ENCODE measurements at regions not wholly inside any gene's neighbourhood (a gene's known extent, or its start where the extent isn't known, plus 50 kb on each side); places are given as distances from the start of the nearest gene placed in this dataset.
"Not testable (repeated sequence)": the region's sequence is repeated elsewhere in the genome, so short reads cannot be mapped to it uniquely, and the experiment has no call there.

DNA sequence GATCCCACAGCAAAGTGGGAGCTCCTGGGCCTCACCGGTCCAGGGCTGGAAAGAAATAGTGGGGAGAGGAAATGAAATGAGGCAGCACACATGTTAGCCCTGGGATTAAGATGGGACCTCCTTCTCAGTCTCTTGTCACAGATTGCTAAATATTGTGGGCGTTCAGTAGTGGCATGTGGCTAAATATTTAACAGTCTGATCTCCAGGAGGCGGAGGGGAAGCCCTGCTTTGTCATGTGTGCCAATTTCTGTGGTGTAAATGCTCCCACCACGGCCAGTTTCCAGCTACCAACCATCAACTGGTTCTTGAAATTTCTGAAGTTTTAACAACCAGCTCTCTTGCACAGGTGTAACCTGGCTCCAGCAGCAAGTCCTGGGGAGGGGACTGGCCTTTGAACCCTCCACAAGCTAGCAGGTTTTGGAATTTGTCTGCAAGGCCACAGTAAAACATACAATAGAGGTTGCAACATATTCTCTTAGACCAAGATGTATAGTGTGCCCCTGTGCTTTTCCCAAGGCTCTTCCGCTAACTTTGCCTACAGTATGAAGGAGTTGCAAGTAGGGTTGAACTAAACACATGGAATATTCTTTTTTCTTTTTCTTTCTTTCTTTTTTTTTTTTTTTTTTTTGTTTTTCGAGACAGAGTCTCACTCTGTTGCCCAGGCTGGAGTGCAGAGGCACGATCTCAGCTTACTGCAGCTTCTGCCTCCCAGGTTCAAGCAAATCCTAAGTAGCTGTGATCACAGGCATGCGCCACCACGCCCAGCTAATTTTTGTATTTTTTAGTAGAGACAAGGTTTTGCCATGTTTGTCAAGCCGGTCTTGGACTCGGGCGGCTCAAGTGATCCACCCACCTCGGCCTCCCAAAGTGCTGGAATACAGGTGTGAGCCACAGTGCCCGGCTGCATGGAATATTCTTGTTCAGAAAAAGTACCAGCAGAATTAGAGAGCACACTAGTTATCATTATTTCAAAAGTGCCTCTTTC lies 103.1 kb upstream of the PCBD1 start:
- DNase-seq = no peak

DNA sequence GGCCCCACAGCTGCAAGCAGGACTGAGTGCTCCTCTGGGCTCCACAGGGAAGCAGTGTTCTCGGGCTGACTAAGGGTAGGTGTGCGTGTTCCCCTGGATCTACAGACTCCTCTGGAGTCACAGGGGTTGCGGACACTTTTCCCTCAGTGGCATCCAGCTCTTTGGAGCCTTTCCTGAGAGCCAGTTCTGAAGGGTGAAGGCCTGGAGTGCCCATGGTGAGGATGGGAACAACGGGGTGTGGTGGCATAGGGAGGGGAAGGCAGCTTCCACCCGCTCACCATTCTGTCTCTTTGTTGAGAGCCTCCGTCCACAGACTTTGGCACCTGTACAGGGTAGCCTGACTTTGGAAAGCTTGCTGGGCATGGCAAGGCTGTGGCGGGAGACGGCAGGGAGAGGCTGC lies 104.1 kb upstream of the PCBD1 start:
- DNase-seq = no peak

DNA sequence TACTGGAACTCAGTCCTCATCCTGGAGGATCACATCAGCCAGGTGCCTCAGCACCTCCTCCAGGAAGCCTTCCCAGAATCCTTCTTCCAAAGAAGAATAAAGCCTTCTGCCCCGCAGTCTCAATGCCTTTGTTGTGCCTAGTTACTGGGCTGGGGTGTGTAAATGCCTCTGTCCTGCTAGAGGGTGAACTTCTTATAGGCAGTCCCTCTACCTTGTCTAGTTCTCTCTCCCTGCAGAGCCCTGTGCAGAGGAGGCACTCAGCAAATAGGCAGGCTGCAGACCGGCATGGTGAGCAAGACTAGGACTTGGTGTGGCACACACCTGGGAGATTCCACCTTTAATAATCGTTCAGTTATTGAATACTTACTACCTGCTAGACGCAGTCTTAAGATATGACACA lies 104.7 kb upstream of the PCBD1 start:
- DNase-seq = no peak

DNA sequence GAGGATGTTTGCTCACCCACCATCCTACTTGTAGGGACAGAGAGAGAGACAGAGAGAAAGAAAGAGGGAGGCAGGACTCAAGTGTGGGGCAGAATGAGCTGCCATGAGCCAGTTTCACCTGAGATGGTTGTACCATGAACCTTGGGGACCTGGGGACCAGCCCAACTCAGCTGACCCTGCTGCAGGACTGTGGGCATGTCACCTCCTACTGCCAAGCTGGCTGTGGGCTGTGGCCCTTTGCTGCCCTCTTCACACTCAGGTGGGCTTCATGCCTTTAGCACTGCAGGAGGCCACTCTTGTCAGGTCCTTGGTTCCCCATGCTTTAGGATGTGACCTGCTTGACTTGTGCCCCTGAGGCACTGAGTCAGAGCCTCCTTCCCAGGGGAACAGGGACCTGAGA lies 108.2 kb upstream of the PCBD1 start:
- no peak for DNase-seq

DNA sequence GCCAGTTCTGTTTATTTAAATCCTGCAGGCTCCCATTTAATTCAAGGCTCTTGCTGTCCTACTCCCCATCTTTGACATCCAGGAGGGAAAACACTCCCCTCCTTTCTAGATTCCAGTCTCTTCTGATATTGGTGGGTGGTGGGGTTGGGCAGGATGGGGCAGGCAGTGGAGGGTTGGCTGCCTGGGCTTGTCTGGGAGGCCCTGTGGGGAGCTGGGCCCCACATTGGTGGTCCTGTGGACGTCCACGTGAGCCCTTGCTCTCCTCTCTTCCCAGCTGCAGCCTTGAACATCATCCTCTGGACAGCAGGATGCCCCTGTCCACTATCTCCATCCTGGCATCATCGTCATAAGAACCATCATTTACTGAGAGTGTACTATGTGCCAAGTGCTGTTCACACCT lies 108.9 kb upstream of the PCBD1 start:
- no peak for DNase-seq

DNA sequence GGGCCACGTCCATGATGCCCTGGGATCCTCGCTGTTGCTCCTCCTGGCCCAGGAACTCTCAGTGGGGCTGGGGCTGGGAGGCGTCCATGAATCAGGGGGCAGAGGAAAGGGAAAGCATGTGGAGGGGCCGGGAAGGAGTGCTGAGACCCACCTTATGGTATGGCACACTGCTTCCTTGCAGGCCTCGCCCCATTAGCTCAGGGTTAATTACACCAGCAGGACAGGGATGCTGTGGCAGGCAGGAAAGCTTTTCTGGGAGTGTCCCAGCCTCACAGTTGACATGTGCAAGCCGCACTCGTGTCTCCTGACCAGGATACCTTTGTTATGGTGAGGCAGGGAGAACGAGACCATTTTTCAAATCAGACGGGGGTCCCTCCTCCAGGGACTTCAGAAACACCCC lies 109.7 kb upstream of the PCBD1 start:
- DNase-seq = no peak

DNA sequence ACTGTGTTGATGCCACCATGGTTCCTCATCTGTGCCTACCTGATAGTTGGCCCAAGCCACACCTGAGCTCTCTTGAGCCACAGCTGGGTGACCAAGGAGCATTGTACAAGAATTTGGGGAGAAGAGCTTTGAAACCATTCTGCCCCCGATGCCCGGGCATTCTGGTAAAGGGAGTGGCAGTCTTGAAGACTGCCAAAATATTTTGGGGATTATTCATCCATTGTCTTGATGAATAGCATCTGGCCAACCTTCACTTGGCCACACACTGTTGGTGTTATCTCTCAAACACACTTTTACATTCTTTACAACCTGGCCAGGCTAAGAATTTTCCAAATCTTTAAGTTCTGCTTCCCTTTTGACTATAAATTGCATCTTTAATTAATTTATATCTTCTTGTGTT lies 113.1 kb upstream of the PCBD1 start:
- no peak for DNase-seq

DNA sequence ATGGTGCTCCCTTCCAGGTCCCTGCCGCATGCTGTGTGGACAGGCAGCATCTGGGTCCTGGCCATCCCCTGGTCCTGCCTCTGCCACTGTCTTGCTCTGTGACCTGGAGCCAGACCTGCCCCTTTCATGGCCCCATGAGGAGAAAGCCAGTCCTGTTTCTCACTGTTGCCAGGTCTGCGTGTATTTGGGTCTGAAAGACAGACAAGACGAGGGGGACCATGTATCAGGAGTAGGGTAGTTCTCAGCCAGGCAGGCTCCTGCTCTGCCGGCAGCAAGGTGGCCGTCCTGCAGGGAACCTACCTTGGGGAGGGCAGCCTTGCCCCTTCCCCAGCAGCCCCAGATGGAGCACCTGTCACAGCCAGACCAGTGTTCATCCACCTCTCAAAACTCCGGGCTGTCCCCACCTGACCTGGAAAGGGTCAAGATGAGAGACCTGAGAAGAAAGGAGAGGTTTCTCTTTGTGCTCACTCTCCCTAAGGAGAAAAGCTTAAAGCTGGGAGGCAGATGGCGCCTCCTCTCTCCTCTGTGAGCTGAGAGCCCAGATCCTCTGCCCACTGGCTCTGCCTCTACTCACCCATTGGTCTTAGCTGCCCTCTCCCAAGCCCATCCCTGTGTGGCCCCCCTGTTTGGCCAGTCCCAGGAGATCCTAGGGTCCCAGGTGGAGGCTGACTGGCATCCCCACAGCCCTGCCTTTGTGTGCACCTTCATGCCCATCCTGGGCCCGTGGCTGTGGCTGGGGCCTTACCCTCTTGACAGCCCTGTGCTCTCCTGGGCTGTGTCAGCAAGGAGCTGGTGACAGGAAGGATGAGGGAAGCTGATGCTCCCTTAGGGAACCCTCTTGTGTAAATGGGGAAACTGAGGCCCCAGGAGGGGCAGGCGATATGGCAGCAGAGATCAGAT lies 116.1 kb upstream of the PCBD1 start:
- DNase-seq = no peak

DNA sequence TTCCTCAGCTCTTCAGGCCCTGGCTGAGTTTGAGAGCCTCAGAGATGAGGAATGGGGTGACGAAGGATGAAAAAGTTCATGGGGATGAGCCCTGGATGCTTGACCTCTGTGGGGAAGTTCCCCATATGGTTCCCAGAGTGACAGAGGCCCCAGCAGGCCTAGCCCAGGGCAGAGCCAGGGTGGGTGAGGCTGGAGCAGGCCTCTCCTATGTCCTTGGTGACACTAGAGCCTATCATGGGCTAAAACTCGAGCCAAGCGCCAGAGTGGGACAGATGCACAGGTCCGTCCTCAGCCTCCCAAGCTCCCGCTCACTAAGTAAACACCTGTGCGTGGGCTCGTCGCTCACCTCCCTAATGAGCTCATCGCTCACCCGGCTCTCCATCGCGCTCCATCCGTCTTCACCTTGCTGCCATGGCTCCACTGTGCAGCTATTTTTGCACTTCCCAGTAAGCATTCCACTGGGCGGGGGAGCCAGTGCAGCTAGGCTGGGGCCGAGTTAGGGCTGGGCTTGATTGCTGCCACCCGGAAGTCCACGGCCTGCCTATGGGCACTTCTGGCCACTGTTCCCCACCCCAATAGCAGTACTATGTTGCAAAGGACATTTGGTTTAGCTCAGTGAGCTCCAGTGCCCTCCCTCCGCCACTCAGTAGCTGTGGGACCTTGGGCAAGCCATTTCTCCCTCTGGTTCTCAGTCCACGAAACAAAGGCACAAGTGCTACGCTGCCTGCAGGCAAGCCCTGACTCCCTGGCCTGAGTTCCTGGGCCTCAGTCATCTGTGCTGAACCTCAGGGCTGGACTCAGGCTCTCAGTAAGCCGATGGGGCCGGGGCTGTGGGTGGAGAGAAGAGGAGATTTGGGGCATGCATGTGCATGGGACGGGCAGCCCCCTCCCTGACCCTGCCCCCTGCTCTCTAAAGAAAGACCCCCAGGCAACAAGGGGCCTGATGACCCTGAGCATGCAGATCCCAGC lies 117.3 kb upstream of the PCBD1 start:
- no peak for DNase-seq

DNA sequence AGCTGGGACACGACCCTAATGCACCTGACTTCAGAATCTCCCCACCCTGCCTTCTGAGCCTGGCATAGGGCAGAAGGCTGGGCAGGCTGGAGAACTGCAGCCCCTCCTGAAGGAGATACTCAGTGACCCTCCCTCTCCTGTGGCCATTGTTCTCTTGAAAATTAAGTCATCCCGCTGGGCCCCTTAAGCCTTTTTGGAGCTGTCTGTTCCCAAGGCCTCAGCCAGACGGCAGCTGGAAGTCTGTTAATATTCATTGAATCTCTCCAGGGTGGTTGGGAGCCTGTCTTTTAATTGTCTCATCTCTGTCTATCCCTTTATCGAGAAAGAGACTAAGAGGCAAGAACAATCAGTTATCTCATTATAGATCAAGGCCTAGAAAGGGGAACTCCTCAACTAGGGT lies 118.1 kb upstream of the PCBD1 start:
- no peak for DNase-seq

DNA sequence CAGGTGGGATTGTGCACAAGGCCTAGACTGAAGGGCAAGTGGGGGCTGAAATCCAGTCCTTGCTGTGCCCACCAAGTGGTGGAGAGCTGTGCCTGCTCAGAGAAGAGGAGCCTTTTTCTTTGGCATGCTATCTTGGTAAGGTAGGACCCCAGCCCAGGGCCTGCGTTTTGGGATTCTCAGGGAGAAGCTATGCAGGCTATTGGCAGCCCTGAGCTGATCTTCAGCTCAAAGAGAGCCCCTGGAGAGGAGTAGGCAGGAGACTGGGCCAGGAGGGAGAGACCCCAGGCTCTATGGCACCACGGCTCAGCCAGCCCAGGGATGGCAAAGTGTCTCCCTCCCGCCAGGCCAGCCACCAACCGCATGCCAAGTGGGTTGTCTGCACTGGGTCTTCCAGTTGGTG lies 119.2 kb upstream of the PCBD1 start:
- DNase-seq = no peak

DNA sequence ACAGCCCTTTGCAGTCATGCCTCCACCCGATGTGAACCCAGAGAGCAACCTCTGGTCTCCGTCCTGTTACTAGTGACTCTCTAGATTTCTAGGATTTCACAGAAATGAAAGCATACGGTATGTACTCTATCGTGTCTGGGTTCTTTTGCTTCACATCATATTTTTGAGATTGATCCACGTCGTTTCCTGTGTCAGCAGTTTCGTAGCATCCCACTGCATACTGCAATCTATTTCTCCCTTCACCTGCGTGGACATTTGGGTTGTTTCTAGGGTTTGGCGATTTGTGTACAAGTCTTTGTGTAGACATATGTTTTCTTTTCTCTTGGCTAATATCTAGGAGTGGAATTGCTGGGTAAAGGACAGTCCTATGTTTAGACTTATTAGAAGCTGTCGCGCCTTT lies 119.8 kb upstream of the PCBD1 start:
- no peak for DNase-seq

DNA sequence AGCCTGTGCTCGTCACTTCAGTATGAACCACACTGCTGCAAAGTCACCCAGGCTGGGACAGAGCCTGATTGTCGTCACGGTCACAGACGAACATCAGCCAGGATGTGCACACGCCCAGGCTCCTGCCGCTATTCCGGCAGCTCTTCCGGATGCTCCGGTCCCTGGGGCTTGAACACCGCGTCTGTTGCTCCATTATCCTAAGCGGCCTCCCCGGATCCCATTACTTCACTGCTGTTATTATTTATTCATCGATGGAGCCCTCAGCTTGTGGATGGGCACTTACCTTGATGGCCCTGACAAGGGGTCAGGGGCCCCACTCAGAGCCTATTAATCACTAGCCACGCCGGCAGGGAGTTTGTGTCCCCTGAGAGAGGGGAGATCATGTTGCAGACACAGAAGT lies 120.8 kb upstream of the PCBD1 start:
- DNase-seq = no peak

DNA sequence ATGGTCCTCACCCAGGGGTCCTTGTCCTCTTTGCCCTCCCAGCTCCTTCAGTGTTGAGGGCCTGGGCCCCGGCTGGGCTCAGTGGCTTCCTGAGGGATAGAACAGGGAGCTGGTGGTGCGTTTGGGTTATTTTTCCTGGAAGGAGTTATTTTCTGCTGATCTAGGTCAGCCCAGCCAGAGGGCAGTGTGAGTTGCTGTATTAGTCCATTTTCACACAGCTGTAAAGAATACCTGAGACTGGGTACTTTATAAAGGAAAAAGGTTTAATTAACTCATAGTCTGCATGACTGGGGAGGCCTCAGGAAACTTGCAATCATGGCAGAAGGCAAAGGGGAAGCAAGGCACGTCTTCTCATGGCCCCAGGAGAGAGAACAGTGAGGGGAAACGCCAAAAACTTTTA lies 122.4 kb upstream of the PCBD1 start:
- DNase-seq = no peak

DNA sequence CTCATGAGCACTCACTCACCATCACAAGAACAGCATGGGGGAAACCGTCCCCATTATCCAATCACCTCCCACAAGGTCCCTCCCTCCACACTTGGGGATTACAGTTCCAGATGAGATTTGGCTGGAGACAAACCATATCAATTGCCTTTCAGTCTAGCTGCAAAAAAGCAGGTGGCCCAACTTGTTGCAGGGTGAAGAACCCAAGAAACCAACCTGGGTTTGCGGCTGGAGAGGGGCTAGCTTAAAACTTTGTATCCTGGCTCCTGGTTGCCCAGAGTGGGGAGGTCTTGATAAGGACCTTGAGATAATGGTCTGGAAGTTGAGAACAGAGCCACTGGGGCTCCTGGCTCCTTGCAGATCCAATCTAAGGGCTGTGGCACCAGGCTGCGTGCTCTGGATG lies 122.8 kb upstream of the PCBD1 start:
- DNase-seq = no peak

DNA sequence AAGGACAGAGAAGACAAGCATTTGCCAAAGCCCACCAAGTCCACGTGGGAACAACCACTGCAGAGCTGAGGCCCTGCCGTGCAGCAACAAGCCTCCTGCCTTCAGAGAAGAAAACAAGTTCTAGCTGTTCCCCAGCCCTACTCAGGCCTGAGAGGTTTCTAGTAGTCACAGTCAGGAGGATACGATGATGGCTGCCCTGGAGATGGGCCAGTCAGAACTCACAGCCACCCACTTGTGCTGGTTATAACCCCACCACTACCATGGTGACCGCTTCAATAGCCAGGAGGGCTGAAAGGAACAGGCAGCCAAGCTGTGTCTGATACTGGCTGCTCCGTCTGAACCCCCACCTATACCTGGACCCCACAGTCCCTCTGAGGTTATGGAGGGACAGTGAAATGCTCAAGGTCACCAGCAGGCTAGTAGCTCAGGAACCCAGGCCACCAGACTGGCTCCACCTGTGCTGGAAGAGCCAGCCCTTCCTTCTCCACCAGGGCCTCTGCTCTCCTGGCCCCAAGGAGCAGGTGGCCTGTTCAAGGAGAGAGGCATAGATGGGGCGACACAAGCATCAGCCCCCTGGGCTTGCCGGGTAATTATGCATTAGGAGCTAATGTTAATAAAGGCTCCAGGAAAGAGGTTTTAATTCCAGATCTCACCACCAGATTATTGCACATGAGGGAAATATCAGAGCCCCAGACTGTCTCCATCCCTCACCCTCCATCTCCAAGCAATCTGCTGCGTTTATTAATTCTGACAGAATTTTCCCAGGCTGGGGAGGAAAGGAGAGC lies 125.8 kb upstream of the PCBD1 start:
- DNase-seq = no peak

DNA sequence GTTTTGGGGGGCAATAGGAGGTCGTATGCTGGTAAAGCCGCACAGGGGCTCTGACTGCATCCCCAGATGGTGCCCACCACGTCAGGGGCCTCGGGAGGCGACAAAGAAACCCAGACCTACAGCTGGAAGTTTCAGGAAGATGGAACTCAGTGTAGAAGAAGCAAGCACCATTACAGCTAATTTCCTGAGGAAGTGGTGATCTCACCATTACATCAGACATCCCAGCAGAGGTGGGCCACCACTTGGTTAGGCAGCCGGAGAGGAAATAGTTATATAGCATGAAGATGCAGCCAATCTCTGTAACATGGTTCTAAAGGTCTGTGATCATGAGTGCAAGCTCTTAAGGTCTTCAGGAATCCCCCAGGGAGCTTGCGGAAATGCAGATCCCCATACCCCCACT lies 127.3 kb upstream of the PCBD1 start:
- no peak for DNase-seq

DNA sequence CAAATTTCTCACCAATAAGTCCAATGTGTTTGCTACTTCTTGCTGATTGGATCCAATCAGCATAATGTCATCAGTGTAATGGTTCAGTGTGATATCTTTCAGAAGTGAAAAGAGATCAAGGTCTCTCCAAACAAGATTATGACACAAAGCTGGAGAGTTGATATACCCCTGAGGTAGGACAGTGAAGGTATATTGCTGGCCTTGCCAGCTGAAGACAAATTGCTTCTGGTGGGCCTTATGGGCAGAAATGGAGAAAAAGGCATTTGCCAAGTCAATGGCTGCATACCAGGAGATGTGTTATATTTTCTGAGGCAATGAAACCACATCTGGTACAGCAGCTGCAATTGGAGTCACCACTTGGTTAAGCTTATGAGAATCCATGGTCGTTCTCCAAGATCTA lies 131.7 kb upstream of the PCBD1 start:
- DNase-seq = not testable (repeated sequence)

DNA sequence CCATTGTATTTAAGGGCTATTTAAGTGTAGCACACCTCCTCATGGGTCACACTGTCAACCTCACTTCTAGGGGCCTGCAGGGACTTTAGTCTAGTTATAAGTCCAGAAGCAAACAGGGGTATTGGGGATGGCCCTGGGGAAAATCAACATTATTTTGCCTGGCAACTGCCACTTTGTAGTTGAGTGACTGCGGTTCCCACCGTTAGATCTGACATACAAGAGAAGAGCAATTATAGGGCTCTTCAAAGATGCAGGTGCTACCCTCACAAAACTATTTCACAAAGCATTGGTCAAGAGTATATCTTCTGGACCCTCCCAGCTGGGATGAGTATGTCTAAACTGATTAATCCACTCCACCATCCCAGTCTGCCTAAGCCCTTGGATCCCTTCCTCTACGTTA lies 133.0 kb upstream of the PCBD1 start:
- DNase-seq = no peak

DNA sequence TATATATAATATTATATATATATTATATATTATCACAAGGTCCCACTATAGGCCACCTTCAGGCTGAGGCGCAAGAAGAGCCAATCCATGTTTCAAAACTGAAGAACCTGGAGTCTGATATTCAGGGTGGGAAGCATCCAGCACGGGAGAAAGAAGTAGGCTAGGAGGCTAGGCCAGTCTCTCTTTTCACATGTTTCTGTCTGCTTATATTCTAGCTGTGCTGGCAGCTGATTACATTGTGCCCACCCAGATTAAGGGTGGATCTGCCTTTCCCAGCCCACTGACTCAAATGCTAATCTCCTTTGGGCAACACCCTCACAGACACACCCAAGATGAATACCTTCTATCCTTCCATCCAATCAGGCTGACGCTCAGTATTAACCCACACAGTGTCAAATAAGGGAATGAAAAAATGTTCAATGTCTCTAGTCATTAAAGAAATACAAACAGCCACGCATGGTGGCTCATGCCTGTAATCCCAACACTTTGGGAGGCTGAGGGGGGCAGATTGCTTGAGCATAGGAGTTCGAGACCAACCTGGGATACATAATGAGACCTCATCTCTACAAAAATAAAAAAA lies 135.4 kb upstream of the PCBD1 start:
- no peak for DNase-seq

DNA sequence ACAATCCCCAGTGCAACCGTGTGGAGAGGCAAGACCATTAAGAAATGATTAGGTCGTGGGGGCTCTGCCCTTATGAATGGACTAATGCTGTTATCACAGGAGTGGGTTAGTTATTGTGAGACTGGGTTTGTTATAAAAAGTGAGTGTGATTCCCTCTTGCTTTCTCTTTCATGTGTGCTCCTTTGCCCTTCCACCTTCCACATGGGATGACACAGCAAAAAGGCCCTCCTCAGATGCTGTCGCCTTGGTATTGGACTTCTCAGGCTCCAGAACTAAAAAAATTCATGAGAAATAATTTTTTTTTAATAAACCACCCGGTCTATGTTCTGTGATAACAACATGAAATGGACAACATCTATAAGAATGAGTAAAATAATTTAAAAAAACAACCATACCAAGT lies 136.1 kb upstream of the PCBD1 start:
- DNase-seq = no peak

Data from hindlimb muscle (tissue), 1 donor.